Suprapubic skin (tissue), 3 donors: ENCODE measurements at regions not wholly inside any gene's neighbourhood (a gene's known extent, or its start where the extent isn't known, plus 50 kb on each side); places are given as distances from the start of the nearest gene placed in this dataset.

Source experiments
- POLR2A ChIP-seq, 2 donors: fragments of 450-650 bp; IDR thresholded peaks; one replicate each; pipeline ENCODE4 v1.6.1; 2017; ENCODE audit warnings: antibody characterized with exemption in 2 of 2, mild to moderate bottlenecking in 2 of 2, moderate library complexity in 2 of 2
- TF ChIP-seq, protein P1 (sequence below), 2 donors: fragments of 200-600 bp in 1 of 2; fragments of 450-650 bp in 1 of 2; sonication (generic) in 1 of 2; IDR thresholded peaks; one replicate each; pipeline ENCODE4 v1.5.1; 2016 to 2019; ENCODE audit warnings: antibody characterized with exemption in 2 of 2, mild to moderate bottlenecking in 1 of 2, moderate library complexity in 1 of 2

DNA sequence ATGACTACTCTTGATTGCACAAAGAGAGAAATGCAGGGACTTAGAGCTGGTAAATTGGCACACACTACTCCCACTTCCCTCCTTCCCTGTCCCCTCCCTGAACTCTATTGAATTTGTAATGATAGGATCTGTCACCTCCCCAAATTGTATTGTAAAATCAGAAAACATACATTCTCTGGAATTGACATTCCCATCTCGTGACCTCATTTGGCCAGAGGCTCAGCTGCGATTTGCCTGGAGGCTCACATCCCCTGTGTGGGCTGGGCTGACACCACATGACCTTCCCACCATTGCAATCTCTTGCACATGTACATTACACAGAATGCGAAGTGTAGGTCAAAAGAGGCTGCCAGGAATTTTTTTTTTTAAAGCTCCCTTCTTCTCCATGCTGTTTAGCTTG is 172.1 kb downstream of the MID1IP1 start:
- TF ChIP-seq, protein P1, sequence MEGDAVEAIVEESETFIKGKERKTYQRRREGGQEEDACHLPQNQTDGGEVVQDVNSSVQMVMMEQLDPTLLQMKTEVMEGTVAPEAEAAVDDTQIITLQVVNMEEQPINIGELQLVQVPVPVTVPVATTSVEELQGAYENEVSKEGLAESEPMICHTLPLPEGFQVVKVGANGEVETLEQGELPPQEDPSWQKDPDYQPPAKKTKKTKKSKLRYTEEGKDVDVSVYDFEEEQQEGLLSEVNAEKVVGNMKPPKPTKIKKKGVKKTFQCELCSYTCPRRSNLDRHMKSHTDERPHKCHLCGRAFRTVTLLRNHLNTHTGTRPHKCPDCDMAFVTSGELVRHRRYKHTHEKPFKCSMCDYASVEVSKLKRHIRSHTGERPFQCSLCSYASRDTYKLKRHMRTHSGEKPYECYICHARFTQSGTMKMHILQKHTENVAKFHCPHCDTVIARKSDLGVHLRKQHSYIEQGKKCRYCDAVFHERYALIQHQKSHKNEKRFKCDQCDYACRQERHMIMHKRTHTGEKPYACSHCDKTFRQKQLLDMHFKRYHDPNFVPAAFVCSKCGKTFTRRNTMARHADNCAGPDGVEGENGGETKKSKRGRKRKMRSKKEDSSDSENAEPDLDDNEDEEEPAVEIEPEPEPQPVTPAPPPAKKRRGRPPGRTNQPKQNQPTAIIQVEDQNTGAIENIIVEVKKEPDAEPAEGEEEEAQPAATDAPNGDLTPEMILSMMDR (IDR thresholded peaks at IDR 0.05) = no peak
- no peak for TF ChIP-seq POLR2A (IDR thresholded peaks at IDR 0.05)
